GM12875 (cell line): ENCODE measurements at regions not wholly inside any gene's neighbourhood (a gene's known extent, or its start where the extent isn't known, plus 50 kb on each side); places are given as distances from the start of the nearest gene placed in this dataset.

Experiments
- H3K4me3 ChIP-seq: one replicate; pipeline ENCODE4 v1.5.1; 2011; ENCODE audit warnings: low read depth, low read length, control low read depth
- CTCF ChIP-seq: IDR thresholded peaks from 2 replicates; pipeline ENCODE4 v1.5.1; 2011; ENCODE audit warnings: low read depth, mild to moderate bottlenecking, control low read depth, inconsistent platforms, low read length, moderate library complexity, borderline replicate concordance; ENCODE audit not compliant: insufficient read depth

- no peak for TF ChIP-seq CTCF
- H3K4me3 ChIP-seq = no peak overlapping the region
These were observed 430.2 kb downstream of the INHBA start for GRCh38 chr7:41272664-41273063.

DNA sequence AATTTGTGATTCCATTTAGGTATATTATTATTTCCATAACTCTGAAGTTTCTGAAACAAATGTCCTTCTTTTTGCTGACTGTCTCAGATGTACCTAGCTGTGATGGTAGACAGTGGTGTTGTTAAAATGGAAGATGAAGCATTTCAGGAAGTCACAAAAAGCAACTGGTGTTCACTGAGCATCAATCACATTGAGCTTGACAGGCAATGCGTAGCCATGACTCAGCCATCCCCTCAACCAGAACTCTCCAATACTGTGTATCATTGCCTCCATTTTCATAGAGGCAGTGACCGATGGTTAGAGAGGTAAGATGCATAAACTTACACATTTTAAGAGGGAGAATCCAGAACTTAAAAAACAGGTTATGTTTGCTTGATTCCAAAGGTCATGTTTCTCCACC lies 434.0 kb downstream of the INHBA start:
- H3K4me3 ChIP-seq = no peak overlapping the region
- TF ChIP-seq CTCF = no peak

- H3K4me3 ChIP-seq = no peak overlapping the region
These were observed 441.8 kb downstream of the INHBA start for GRCh38 chr7:41261080-41261479.

GRCh38 chr7:41257660-41258059 lies 445.2 kb downstream of the INHBA start:
- H3K4me3 ChIP-seq = no peak overlapping the region
- no peak for TF ChIP-seq CTCF

More at GRCh38 chr7:41261080-41261479, 441.8 kb downstream of the INHBA start:
- TF ChIP-seq CTCF = no peak

DNA sequence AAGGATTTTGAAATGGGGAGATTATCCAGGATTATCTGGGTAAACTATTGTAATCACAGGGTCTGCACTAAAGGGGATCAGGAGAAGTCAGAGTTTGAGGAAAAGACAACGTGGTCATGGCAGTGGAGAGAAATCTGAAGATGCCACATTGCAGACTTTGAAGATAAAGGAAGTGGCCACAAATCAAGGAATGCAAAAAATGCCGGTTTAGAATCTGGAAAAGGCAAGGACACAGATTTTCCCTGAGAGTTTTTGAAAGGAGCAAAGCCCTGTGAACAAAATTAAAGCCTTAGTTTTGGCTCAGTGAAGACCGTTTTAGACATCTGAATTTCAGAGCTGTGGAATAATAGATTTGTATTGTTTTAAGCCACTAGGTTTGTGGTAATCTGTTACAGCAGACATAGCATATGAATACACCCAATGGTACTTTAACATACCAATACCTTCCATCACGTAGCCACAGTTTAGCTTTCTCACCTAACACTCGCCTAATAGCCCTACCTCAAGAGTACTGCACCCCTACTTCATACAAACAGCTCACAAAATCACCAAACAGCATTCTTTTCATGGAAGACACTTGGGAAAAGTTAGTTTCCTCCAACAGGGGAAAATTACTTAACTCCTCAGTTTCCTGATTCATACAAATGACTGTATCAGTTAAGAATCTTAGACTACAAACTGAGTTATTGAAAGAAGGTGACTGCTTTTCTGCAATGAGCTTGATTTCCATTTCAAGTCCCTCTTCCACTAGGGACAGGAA lies 446.5 kb downstream of the INHBA start:
- no peak overlapping the region for H3K4me3 ChIP-seq

GRCh38 chr7:41255716-41256115 lies 447.2 kb downstream of the INHBA start:
- no peak for TF ChIP-seq CTCF
- H3K4me3 ChIP-seq = no peak overlapping the region

More for the DNA sequence above, 446.5 kb downstream of the INHBA start:
- no peak for TF ChIP-seq CTCF

DNA sequence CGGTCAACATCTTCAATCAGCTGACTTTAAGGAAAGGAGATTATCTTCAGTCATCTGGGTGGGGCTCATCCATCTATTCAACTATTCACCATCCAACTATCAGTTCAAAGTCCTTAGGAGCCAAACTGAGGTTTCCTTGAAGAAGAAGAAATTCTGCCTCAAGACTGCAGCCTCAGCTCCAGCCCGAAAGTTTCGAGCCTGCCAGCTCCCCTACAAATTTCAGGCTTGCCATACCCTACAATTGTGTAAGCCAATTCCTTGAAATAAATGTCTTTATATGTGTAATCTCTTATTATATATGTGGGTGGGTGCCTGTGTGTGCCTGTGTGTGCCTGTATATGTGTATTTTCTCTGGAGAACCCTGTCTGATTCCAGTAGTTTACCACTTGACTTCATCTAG lies 447.8 kb downstream of the INHBA start:
- TF ChIP-seq CTCF = no peak
- no peak overlapping the region for H3K4me3 ChIP-seq
